WERI-Rb-1 (cell line): ENCODE measurements at regions not wholly inside any gene's neighbourhood (a gene's known extent, or its start where the extent isn't known, plus 50 kb on each side); places are given as distances from the start of the nearest gene placed in this dataset.

ENCODE experiments used
- DNase-seq: peaks from one replicate; pipeline ENCODE4 v3.0.0-alpha.2; 2020
- H3K27ac ChIP-seq: fragments of 250-450 bp; sonication (Bioruptor Pico); 2 replicates; pipeline ENCODE4 v1.5.1; 2020; ENCODE audit warnings: mild to moderate bottlenecking, moderate library complexity
- H3K27me3 ChIP-seq: fragments of 250-450 bp; sonication (Bioruptor Pico); 2 replicates; pipeline ENCODE4 v1.5.1; 2021; ENCODE audit warnings: mild to moderate bottlenecking, low read depth, moderate library complexity; ENCODE audit not compliant: insufficient read depth, severe bottlenecking
- H3K36me3 ChIP-seq: fragments of 250-450 bp; sonication (Bioruptor Pico); 2 replicates; pipeline ENCODE4 v1.5.1; 2020; ENCODE audit warnings: mild to moderate bottlenecking, moderate library complexity
- H3K4me3 ChIP-seq: 2 replicates; pipeline ENCODE4 v1.5.1; 2011; ENCODE audit warnings: low read depth, mild to moderate bottlenecking, control low read depth, low read length
- H3K9me3 ChIP-seq: fragments of 250-450 bp; sonication (Bioruptor Pico); 2 replicates; pipeline ENCODE4 v1.5.1; 2021; ENCODE audit warnings: mild to moderate bottlenecking, moderate library complexity; ENCODE audit not compliant: severe bottlenecking
- TF ChIP-seq, protein P1 (sequence below): IDR thresholded peaks from 2 replicates; pipeline ENCODE4 v1.5.1; 2011; ENCODE audit warnings: low read depth, mild to moderate bottlenecking, control low read depth, inconsistent platforms, low read length

DNA sequence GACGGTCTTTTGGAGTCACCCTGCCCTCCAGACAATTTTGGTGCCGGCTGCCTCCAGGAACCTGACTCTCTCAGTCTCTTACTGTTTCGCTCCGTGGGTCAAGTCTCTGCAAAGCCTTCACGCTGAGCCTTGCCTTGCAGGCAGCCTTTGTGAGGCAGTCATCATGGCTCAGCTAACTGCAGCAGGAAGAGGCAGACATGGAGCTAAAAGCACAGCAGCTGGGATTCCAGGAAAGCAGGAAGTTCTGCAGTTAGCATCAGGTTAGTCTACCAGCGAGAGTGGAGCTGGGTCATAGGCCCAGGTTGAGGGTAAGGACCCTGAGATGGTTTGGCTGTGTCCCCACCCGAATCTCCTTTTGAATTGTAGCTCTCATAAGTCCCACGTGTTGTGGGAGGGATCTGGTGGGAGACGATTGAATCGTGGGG lies 305.4 kb downstream of the PCNX1 start:
- no peaks in the 10 kb centered on the region for H3K27me3 ChIP-seq
- H3K36me3 ChIP-seq: no peaks in the 10 kb centered on the region
- H3K9me3 ChIP-seq: peaks cover 5% of the 10 kb centered on the region
- no peak overlapping the region for H3K4me3 ChIP-seq
- H3K27ac ChIP-seq: no peak overlapping the region
- TF ChIP-seq, protein P1, sequence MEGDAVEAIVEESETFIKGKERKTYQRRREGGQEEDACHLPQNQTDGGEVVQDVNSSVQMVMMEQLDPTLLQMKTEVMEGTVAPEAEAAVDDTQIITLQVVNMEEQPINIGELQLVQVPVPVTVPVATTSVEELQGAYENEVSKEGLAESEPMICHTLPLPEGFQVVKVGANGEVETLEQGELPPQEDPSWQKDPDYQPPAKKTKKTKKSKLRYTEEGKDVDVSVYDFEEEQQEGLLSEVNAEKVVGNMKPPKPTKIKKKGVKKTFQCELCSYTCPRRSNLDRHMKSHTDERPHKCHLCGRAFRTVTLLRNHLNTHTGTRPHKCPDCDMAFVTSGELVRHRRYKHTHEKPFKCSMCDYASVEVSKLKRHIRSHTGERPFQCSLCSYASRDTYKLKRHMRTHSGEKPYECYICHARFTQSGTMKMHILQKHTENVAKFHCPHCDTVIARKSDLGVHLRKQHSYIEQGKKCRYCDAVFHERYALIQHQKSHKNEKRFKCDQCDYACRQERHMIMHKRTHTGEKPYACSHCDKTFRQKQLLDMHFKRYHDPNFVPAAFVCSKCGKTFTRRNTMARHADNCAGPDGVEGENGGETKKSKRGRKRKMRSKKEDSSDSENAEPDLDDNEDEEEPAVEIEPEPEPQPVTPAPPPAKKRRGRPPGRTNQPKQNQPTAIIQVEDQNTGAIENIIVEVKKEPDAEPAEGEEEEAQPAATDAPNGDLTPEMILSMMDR: no peak
- no peak for DNase-seq

DNA sequence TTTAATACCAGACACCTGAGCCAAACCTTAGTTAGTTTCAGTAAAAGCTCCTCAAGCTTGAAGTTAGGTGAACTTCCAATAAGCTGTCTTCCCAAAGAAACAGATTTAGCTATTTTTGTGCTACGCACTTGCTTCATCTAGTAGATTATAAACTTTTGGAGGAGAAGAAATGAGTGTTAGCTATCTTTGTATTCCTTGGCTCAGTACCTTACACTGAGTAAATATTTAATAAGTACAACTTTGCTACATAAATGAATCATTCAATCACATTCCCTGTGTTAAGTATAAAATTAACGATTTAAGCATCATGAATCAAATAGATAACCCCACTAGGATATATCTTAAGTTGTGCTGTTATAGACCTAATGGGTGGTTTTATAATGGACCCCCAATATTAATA lies 307.0 kb downstream of the PCNX1 start:
- H3K4me3 ChIP-seq: no peak overlapping the region
- TF ChIP-seq, protein P1: no peak
- no peaks in the 10 kb centered on the region for H3K36me3 ChIP-seq
- peaks cover 5% of the 10 kb centered on the region for H3K9me3 ChIP-seq
- no peaks in the 10 kb centered on the region for H3K27me3 ChIP-seq
- no peak for DNase-seq
- H3K27ac ChIP-seq: no peak overlapping the region

DNA sequence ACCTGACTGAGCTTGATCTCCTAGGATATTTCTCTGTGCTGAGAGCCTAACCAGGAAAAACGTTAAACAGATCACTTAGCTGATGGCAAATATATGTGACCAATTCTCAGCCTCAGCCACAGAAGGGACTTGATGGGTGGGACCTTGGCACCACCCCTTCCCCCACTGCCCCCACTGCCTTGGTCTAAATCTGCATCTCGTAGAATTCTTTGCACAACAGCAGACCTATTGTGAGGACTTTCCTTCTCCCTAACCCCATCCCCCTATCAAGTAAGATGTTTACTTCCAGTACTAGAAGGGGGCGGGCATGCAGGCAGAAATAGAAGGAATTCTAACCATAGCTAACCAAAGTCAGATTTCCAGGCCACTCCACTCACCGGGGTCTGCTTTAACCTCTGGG lies 313.2 kb downstream of the PCNX1 start:
- Histone ChIP-seq H3K4me3 (no peak overlapping the region), H3K9me3 (peaks cover 5% of the 10 kb centered on the region), H3K36me3 (no peaks in the 10 kb centered on the region), H3K27ac (no peak overlapping the region), H3K27me3 (no peaks in the 10 kb centered on the region)
- TF ChIP-seq, protein P1: no peak
- DNase-seq: no peak

DNA sequence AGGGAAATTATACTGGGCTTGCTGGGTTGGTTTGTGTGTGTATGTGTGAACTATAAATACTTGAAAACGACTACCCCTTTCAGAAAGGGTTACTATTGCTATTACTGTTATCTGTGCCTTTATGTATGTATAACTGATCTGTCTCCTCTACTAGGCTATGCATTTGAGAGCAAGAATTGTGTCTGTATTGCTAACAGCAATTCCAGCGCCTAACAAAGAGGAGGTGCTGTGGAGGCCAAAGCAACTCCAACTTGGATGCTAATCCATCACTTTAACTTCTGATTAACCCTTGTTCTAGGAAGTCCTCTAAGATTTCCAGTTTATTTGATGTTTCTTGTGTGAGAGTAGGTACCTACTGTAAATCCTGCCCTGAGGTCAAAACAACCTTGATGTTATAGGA lies 313.9 kb downstream of the PCNX1 start:
- TF ChIP-seq, protein P1: no peak
- DNase-seq: no peak
- Histone ChIP-seq H3K9me3 (peaks cover 5% of the 10 kb centered on the region), H3K36me3 (no peaks in the 10 kb centered on the region), H3K27me3 (no peaks in the 10 kb centered on the region), H3K27ac (no peak overlapping the region), H3K4me3 (no peak overlapping the region)

DNA sequence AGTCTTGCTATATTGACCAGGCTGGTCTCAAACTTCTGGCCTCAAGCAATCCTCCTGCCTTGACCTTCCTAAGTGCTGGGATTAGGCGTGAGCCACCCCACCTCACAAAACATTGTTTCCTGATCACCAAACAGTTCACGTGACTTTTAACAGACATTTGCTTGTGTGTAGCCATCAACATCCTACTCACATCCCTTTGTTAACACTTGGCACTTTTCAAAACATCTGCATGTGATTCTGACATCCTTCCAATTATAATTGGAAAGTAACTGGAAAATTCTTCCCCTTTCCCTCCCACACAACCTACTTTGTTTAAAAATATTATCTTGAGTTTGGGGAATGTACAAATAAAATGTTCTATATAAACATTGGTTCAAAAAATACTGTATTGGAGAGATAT lies 317.9 kb downstream of the PCNX1 start:
- no peaks in the 10 kb centered on the region for H3K36me3 ChIP-seq
- H3K27me3 ChIP-seq: no peaks in the 10 kb centered on the region
- TF ChIP-seq, protein P1: no peak
- no peak overlapping the region for H3K27ac ChIP-seq
- DNase-seq: no peak
- no peak overlapping the region for H3K4me3 ChIP-seq
- H3K9me3 ChIP-seq: no peaks in the 10 kb centered on the region

DNA sequence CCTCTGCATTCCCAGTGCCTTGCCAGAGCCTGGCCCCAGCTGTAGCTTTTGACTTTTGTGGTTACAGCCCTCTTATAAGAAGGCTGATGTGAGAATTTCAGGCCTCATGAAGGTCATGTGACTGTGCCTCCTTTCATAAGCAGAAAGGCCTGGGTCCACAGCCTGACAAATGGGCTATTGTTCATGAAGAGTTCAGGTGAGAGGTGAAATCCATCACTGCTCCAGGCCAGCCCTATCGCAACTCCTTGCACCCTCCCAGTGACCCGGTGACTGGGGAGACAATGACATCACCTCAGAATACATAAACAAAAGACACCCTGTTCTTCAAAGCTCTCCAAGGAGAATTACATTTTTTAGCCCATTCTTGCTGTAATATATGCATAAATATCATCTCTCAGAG lies 321.5 kb downstream of the PCNX1 start:
- Histone ChIP-seq H3K27me3 (no peaks in the 10 kb centered on the region), H3K4me3 (no peak overlapping the region), H3K27ac (no peak overlapping the region), H3K36me3 (no peaks in the 10 kb centered on the region), H3K9me3 (no peaks in the 10 kb centered on the region)
- TF ChIP-seq, protein P1: no peak
- no peak for DNase-seq
